ENCODE measurements at regions not wholly inside any gene's neighbourhood (a gene's known extent, or its start where the extent isn't known, plus 50 kb on each side); places are given as distances from the start of the nearest gene placed in this dataset.

DNA sequence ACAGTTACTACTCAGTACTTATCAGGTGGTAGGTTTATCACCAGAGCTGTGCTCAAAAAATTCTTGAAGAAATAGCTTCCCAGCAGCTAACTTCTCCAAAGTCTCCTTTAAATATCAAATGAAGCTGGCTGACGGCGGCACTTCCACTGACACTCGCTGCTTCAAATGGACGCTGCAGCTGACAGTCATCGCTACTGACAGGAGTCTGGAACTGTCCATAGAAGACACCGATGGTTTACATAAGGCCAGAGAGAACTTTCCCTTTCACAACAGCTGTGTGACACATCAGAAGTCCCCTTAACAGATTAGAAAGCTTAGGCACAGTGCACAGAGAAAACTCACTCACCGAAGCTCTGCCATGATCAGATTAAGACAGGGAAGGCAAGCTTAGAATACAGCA lies 270.2 kb downstream of the SHOX2 start:
- H3K4ac ChIP-seq (ENCODE audit: low read depth in 1 of 2, low read length in 2 of 2), result no peak overlapping the region
- H3K4me1 ChIP-seq (ENCODE audit: control insufficient read depth, insufficient read depth, low read depth, low read length), result no peaks in the 10 kb centered on the region
- no peak overlapping the region for H2BK15ac ChIP-seq (ENCODE audit: low read depth, poor library complexity, severe bottlenecking)
- H3K27ac ChIP-seq (ENCODE audit: low read length, poor library complexity, severe bottlenecking), result no peak overlapping the region
- no peak overlapping the region for H2BK120ac ChIP-seq (ENCODE audit: low read depth, low read length)
- H4K8ac ChIP-seq (ENCODE audit: low read length), result no peak overlapping the region
- H3K23ac ChIP-seq (ENCODE audit: low read length in 2 of 2), result no peak overlapping the region
- no peak overlapping the region for H3K18ac ChIP-seq (ENCODE audit: low read depth in 1 of 2, low read length in 2 of 2)
- H3K4me3 ChIP-seq (ENCODE audit: insufficient read depth in 1 of 2, low read depth in 1 of 2, low read length in 2 of 2), result no peak overlapping the region
- no peak overlapping the region for H2BK12ac ChIP-seq (ENCODE audit: low read length in 2 of 2)
- H3K27me3 ChIP-seq (ENCODE audit: control insufficient read depth in 1 of 2, insufficient read depth in 1 of 2, low read length in 2 of 2), result no peaks in the 10 kb centered on the region
- no peak overlapping the region for H4K91ac ChIP-seq (ENCODE audit: low read length)
- WGBS, result 83% methylated on average over 6 of the region's 7 CpGs
- no peak overlapping the region for H2BK5ac ChIP-seq (ENCODE audit: low read depth, low read length, poor library complexity, severe bottlenecking)
- H3K4me2 ChIP-seq (ENCODE audit: low read length, poor library complexity, severe bottlenecking), result no peak overlapping the region
- H3K36me3 ChIP-seq (ENCODE audit: control insufficient read depth in 1 of 2, insufficient read depth in 2 of 2, low read depth in 1 of 2, low read length in 2 of 2), result no peaks in the 10 kb centered on the region
- no peaks in the 10 kb centered on the region for H3K9me3 ChIP-seq (ENCODE audit: control insufficient read depth, low read length)
- H3K9ac ChIP-seq (ENCODE audit: low read length), result no peak overlapping the region
- H2AFZ ChIP-seq (ENCODE audit: low read depth, low read length), result no peak overlapping the region
- no peak for DNase-seq
- H2AK5ac ChIP-seq (ENCODE audit: low read length, severe bottlenecking), result no peak overlapping the region
- H3K14ac ChIP-seq (ENCODE audit: low read length in 2 of 2), result no peak overlapping the region
- no peaks in the 10 kb centered on the region for H3K79me1 ChIP-seq (replicated peaks; ENCODE audit: low read length, poor library complexity, severe bottlenecking)

DNA sequence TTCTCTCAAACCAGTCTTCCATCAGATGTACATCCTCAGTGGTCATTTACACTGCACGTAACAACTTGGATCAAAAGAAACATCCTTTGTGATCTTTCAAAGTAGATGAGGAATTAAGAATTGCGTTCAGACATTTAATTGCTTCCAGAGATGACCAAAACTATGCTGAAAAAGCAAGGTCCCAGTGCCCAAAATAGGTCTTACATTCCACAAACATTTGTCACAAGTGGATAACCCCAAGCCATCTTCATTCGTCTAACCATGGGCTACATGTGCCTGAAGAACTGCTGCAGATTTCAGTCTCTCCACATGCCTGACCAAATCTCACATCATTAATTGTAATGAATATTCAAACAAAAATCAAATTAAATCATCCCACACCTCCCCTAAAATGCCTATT lies 273.6 kb downstream of the SHOX2 start:
- no peak overlapping the region for H3K4me3 ChIP-seq (ENCODE audit: insufficient read depth in 1 of 2, low read depth in 1 of 2, low read length in 2 of 2)
- no peak overlapping the region for H3K23ac ChIP-seq (ENCODE audit: low read length in 2 of 2)
- H4K91ac ChIP-seq (ENCODE audit: low read length), result no peak overlapping the region
- no peak overlapping the region for H2BK5ac ChIP-seq (ENCODE audit: low read depth, low read length, poor library complexity, severe bottlenecking)
- H2AFZ ChIP-seq (ENCODE audit: low read depth, low read length), result no peak overlapping the region
- no peaks in the 10 kb centered on the region for H3K4me1 ChIP-seq (ENCODE audit: control insufficient read depth, insufficient read depth, low read depth, low read length)
- DNase-seq, result no peak
- no peak overlapping the region for H2BK120ac ChIP-seq (ENCODE audit: low read depth, low read length)
- no peaks in the 10 kb centered on the region for H3K27me3 ChIP-seq (ENCODE audit: control insufficient read depth in 1 of 2, insufficient read depth in 1 of 2, low read length in 2 of 2)
- no peak overlapping the region for H2AK5ac ChIP-seq (ENCODE audit: low read length, severe bottlenecking)
- no peak overlapping the region for H2BK15ac ChIP-seq (ENCODE audit: low read depth, poor library complexity, severe bottlenecking)
- 73% methylated on average over 3 of the region's 3 CpGs for WGBS
- no peak overlapping the region for H3K4me2 ChIP-seq (ENCODE audit: low read length, poor library complexity, severe bottlenecking)
- no peak overlapping the region for H3K9ac ChIP-seq (ENCODE audit: low read length)
- H3K9me3 ChIP-seq (ENCODE audit: control insufficient read depth, low read length), result peaks cover 14% of the 10 kb centered on the region
- no peaks in the 10 kb centered on the region for H3K79me1 ChIP-seq (replicated peaks; ENCODE audit: low read length, poor library complexity, severe bottlenecking)
- H3K18ac ChIP-seq (ENCODE audit: low read depth in 1 of 2, low read length in 2 of 2), result no peak overlapping the region
- no peak overlapping the region for H3K27ac ChIP-seq (ENCODE audit: low read length, poor library complexity, severe bottlenecking)
- H4K8ac ChIP-seq (ENCODE audit: low read length), result no peak overlapping the region
- no peaks in the 10 kb centered on the region for H3K36me3 ChIP-seq (ENCODE audit: control insufficient read depth in 1 of 2, insufficient read depth in 2 of 2, low read depth in 1 of 2, low read length in 2 of 2)
- no peak overlapping the region for H3K4ac ChIP-seq (ENCODE audit: low read depth in 1 of 2, low read length in 2 of 2)
- H2BK12ac ChIP-seq (ENCODE audit: low read length in 2 of 2), result no peak overlapping the region
- no peak overlapping the region for H3K14ac ChIP-seq (ENCODE audit: low read length in 2 of 2)

DNA sequence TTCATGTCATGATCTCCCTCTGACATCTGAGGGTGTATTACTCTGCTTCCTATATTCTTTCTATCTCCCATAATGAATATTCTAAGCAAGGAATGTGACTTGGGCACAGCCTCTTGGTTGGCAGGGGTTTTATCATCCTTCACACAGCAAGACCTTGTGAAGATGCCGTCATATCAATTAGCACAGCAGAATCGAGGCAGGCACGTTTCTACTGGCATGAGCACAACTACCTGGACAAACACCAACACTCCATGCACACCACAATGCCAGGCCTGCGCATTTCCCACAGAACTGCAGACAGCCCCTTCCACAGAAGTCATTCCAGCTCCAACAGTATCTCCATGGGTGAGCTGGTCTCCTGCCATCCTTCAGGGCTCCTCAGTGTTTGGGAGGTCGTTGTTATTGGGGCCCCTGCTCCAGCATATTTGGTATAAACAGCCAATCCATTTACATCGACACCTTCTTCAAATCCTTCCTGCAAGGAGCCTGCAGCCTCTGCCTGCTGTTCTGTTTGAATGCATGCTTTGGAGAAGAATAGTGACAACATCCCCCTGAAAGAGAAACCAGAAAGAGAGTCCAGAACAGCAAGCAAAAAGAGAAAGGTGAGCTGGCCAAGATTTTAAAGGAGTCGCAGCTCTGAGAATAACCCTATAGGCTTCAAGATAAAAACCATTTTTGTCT lies 275.5 kb downstream of the SHOX2 start:
- no peak overlapping the region for H3K4ac ChIP-seq (ENCODE audit: low read depth in 1 of 2, low read length in 2 of 2)
- H3K27ac ChIP-seq (ENCODE audit: low read length, poor library complexity, severe bottlenecking), result no peak overlapping the region
- H2BK5ac ChIP-seq (ENCODE audit: low read depth, low read length, poor library complexity, severe bottlenecking), result no peak overlapping the region
- H3K79me1 ChIP-seq (replicated peaks; ENCODE audit: low read length, poor library complexity, severe bottlenecking), result no peaks in the 10 kb centered on the region
- H3K36me3 ChIP-seq (ENCODE audit: control insufficient read depth in 1 of 2, insufficient read depth in 2 of 2, low read depth in 1 of 2, low read length in 2 of 2), result no peaks in the 10 kb centered on the region
- WGBS, result 73% methylated on average over 5 of the region's 7 CpGs
- no peak overlapping the region for H3K14ac ChIP-seq (ENCODE audit: low read length in 2 of 2)
- no peaks in the 10 kb centered on the region for H3K27me3 ChIP-seq (ENCODE audit: control insufficient read depth in 1 of 2, insufficient read depth in 1 of 2, low read length in 2 of 2)
- H4K8ac ChIP-seq (ENCODE audit: low read length), result no peak overlapping the region
- H2AFZ ChIP-seq (ENCODE audit: low read depth, low read length), result no peak overlapping the region
- DNase-seq, result no peak
- H2AK5ac ChIP-seq (ENCODE audit: low read length, severe bottlenecking), result no peak overlapping the region
- no peak overlapping the region for H3K4me3 ChIP-seq (ENCODE audit: insufficient read depth in 1 of 2, low read depth in 1 of 2, low read length in 2 of 2)
- no peak overlapping the region for H3K4me2 ChIP-seq (ENCODE audit: low read length, poor library complexity, severe bottlenecking)
- no peak overlapping the region for H3K23ac ChIP-seq (ENCODE audit: low read length in 2 of 2)
- peaks cover 18% of the 10 kb centered on the region for H3K9me3 ChIP-seq (ENCODE audit: control insufficient read depth, low read length)
- no peak overlapping the region for H2BK120ac ChIP-seq (ENCODE audit: low read depth, low read length)
- H3K9ac ChIP-seq (ENCODE audit: low read length), result no peak overlapping the region
- H2BK12ac ChIP-seq (ENCODE audit: low read length in 2 of 2), result no peak overlapping the region
- H2BK15ac ChIP-seq (ENCODE audit: low read depth, poor library complexity, severe bottlenecking), result no peak overlapping the region
- H4K91ac ChIP-seq (ENCODE audit: low read length), result no peak overlapping the region
- no peak overlapping the region for H3K18ac ChIP-seq (ENCODE audit: low read depth in 1 of 2, low read length in 2 of 2)
- no peaks in the 10 kb centered on the region for H3K4me1 ChIP-seq (ENCODE audit: control insufficient read depth, insufficient read depth, low read depth, low read length)

- Histone ChIP-seq H2BK12ac (ENCODE audit: low read length in 2 of 2) (no peak overlapping the region), H3K18ac (ENCODE audit: low read depth in 1 of 2, low read length in 2 of 2) (no peak overlapping the region), H4K8ac (ENCODE audit: low read length) (no peak overlapping the region), H2BK5ac (ENCODE audit: low read depth, low read length, poor library complexity, severe bottlenecking) (no peak overlapping the region), H3K4me3 (ENCODE audit: insufficient read depth in 1 of 2, low read depth in 1 of 2, low read length in 2 of 2) (no peak overlapping the region), H3K9me3 (ENCODE audit: control insufficient read depth, low read length) (peaks cover 18% of the 10 kb centered on the region), H3K14ac (ENCODE audit: low read length in 2 of 2) (no peak overlapping the region), H2AK5ac (ENCODE audit: low read length, severe bottlenecking) (no peak overlapping the region), H3K36me3 (ENCODE audit: control insufficient read depth in 1 of 2, insufficient read depth in 2 of 2, low read depth in 1 of 2, low read length in 2 of 2) (no peaks in the 10 kb centered on the region), H3K4me2 (ENCODE audit: low read length, poor library complexity, severe bottlenecking) (no peak overlapping the region), H2BK15ac (ENCODE audit: low read depth, poor library complexity, severe bottlenecking) (no peak overlapping the region), H2AFZ (ENCODE audit: low read depth, low read length) (no peak overlapping the region), H3K9ac (ENCODE audit: low read length) (no peak overlapping the region), H3K4me1 (ENCODE audit: control insufficient read depth, insufficient read depth, low read depth, low read length) (no peaks in the 10 kb centered on the region), H2BK120ac (ENCODE audit: low read depth, low read length) (no peak overlapping the region), H3K23ac (ENCODE audit: low read length in 2 of 2) (no peak overlapping the region), H4K91ac (ENCODE audit: low read length) (no peak overlapping the region), H3K4ac (ENCODE audit: low read depth in 1 of 2, low read length in 2 of 2) (no peak overlapping the region), H3K79me1 (replicated peaks; ENCODE audit: low read length, poor library complexity, severe bottlenecking) (no peaks in the 10 kb centered on the region), H3K27me3 (ENCODE audit: control insufficient read depth in 1 of 2, insufficient read depth in 1 of 2, low read length in 2 of 2) (no peaks in the 10 kb centered on the region), H3K27ac (ENCODE audit: low read length, poor library complexity, severe bottlenecking) (no peak overlapping the region)
- no peak for DNase-seq
- WGBS, result no CpG with 5 or more reads among the region's 2 CpGs
Measured at GRCh38 chr3:157829786-157830185, 276.4 kb downstream of the SHOX2 start.

Data from mesenchymal stem cell (in vitro differentiated cells and primary cell).